ENCODE measurements at regions not wholly inside any gene's neighbourhood (a gene's known extent, or its start where the extent isn't known, plus 50 kb on each side); places are given as distances from the start of the nearest gene placed in this dataset.
"Not testable (repeated sequence)": the region's sequence is repeated elsewhere in the genome, so short reads cannot be mapped to it uniquely, and the experiment has no call there.

- TF ChIP-seq EZH2 (IDR thresholded peaks at IDR 0.05; ENCODE audit: borderline replicate concordance, low read depth, low read length, poor library complexity, severe bottlenecking) (no peak), CTCF (conservative IDR thresholded peaks at IDR 0.05; ENCODE audit: low read depth, low read length) (no peak)
- no peaks in the 10 kb centered on the region for H3K9me3 ChIP-seq (ENCODE audit: low read depth, low read length, poor library complexity, severe bottlenecking)
- H3K27ac ChIP-seq (ENCODE audit: low read depth, low read length, poor library complexity, severe bottlenecking), result no peak overlapping the region
- no peaks in the 10 kb centered on the region for H3K36me3 ChIP-seq (ENCODE audit: insufficient read depth, low read length, poor library complexity, severe bottlenecking)
- H3K4me3 ChIP-seq (ENCODE audit: low read depth, low read length, poor library complexity, severe bottlenecking), result no peak overlapping the region
- H3K4me1 ChIP-seq (ENCODE audit: insufficient read depth, low read length, poor library complexity, severe bottlenecking), result no peaks in the 10 kb centered on the region
- no peak for DNase-seq (ENCODE audit: low spot score)
- CTCF ChIA-PET, result no interaction called here
- POLR2A ChIA-PET (ENCODE audit: low non-redundant PET), result no interaction called here
- no peaks in the 10 kb centered on the region for H3K27me3 ChIP-seq (replicated peaks; ENCODE audit: insufficient read depth, low read depth, low read length, poor library complexity)
- intact Hi-C loops (cut with micrococcal nuclease; ENCODE audit: unreplicated experiment), result no loop called here
- no TSS peak for BruUV-seq (replicated peaks)
These were observed 1061.2 kb downstream of the DIPK2A start for GRCh38 chr3:145032791-145033190.

GRCh38 chr3:145035682-145036081 is 1064.1 kb downstream of the DIPK2A start:
- no peak overlapping the region for H3K27ac ChIP-seq (ENCODE audit: low read depth, low read length, poor library complexity, severe bottlenecking)
- no peak for TF ChIP-seq CTCF (conservative IDR thresholded peaks at IDR 0.05; ENCODE audit: low read depth, low read length)
- TF ChIP-seq EZH2 (IDR thresholded peaks at IDR 0.05; ENCODE audit: borderline replicate concordance, low read depth, low read length, poor library complexity, severe bottlenecking), result no peak
- no peaks in the 10 kb centered on the region for H3K36me3 ChIP-seq (ENCODE audit: insufficient read depth, low read length, poor library complexity, severe bottlenecking)
- no peak for DNase-seq (ENCODE audit: low spot score)
- H3K9me3 ChIP-seq (ENCODE audit: low read depth, low read length, poor library complexity, severe bottlenecking), result no peaks in the 10 kb centered on the region
- intact Hi-C loops (cut with micrococcal nuclease; ENCODE audit: unreplicated experiment), result no loop called here
- ChIA-PET CTCF (no interaction called here), POLR2A (ENCODE audit: low non-redundant PET) (no interaction called here)
- BruUV-seq (replicated peaks), result no TSS peak
- no peaks in the 10 kb centered on the region for H3K27me3 ChIP-seq (replicated peaks; ENCODE audit: insufficient read depth, low read depth, low read length, poor library complexity)
- H3K4me3 ChIP-seq (ENCODE audit: low read depth, low read length, poor library complexity, severe bottlenecking), result no peak overlapping the region
- no peaks in the 10 kb centered on the region for H3K4me1 ChIP-seq (ENCODE audit: insufficient read depth, low read length, poor library complexity, severe bottlenecking)

GRCh38 chr3:145054055-145054454 is 1082.4 kb downstream of the DIPK2A start:
- H3K4me1 ChIP-seq (ENCODE audit: insufficient read depth, low read length, poor library complexity, severe bottlenecking); DNase-seq (ENCODE audit: low spot score); BruUV-seq (replicated peaks); H3K9me3 ChIP-seq (ENCODE audit: low read depth, low read length, poor library complexity, severe bottlenecking); CTCF ChIA-PET; H3K4me3 ChIP-seq (ENCODE audit: low read depth, low read length, poor library complexity, severe bottlenecking); H3K27me3 ChIP-seq (replicated peaks; ENCODE audit: insufficient read depth, low read depth, low read length, poor library complexity); POLR2A ChIA-PET (ENCODE audit: low non-redundant PET); H3K36me3 ChIP-seq (ENCODE audit: insufficient read depth, low read length, poor library complexity, severe bottlenecking); H3K27ac ChIP-seq (ENCODE audit: low read depth, low read length, poor library complexity, severe bottlenecking); intact Hi-C loops (cut with micrococcal nuclease; ENCODE audit: unreplicated experiment): not testable (repeated sequence)

- no peak overlapping the region for H3K4me3 ChIP-seq (ENCODE audit: low read depth, low read length, poor library complexity, severe bottlenecking)
- H3K27me3 ChIP-seq (replicated peaks; ENCODE audit: insufficient read depth, low read depth, low read length, poor library complexity), result no peaks in the 10 kb centered on the region
- intact Hi-C loops (cut with micrococcal nuclease; ENCODE audit: unreplicated experiment), result no loop called here
- TF ChIP-seq EZH2 (IDR thresholded peaks at IDR 0.05; ENCODE audit: borderline replicate concordance, low read depth, low read length, poor library complexity, severe bottlenecking) (no peak), CTCF (conservative IDR thresholded peaks at IDR 0.05; ENCODE audit: low read depth, low read length) (no peak)
- no peak for DNase-seq (ENCODE audit: low spot score)
- no peaks in the 10 kb centered on the region for H3K9me3 ChIP-seq (ENCODE audit: low read depth, low read length, poor library complexity, severe bottlenecking)
- ChIA-PET POLR2A (ENCODE audit: low non-redundant PET) (no interaction called here), CTCF (no interaction called here)
- no peak overlapping the region for H3K27ac ChIP-seq (ENCODE audit: low read depth, low read length, poor library complexity, severe bottlenecking)
- no TSS peak for BruUV-seq (replicated peaks)
- H3K4me1 ChIP-seq (ENCODE audit: insufficient read depth, low read length, poor library complexity, severe bottlenecking), result no peaks in the 10 kb centered on the region
- no peaks in the 10 kb centered on the region for H3K36me3 ChIP-seq (ENCODE audit: insufficient read depth, low read length, poor library complexity, severe bottlenecking)
These were observed 1083.9 kb downstream of the DIPK2A start for GRCh38 chr3:145055375-145056076.

Measured in A673 (cell line).